Kidney glomerular epithelial cell (primary cell): ENCODE measurements at regions not wholly inside any gene's neighbourhood (a gene's known extent, or its start where the extent isn't known, plus 50 kb on each side); places are given as distances from the start of the nearest gene placed in this dataset.

ENCODE experiments used
- DNase-seq: peaks from one replicate; lab custom pipeline; 2025; lab: John Stamatoyannopoulos, UW

GRCh38 chr1:192524223-192524622 lies 51.4 kb upstream of the RGS1 start:
- no peak for DNase-seq
